ENCODE measurements at regions not wholly inside any gene's neighbourhood (a gene's known extent, or its start where the extent isn't known, plus 50 kb on each side); places are given as distances from the start of the nearest gene placed in this dataset.
"Not testable (repeated sequence)": the region's sequence is repeated elsewhere in the genome, so short reads cannot be mapped to it uniquely, and the experiment has no call there.

GRCh38 chr11:60592601-60593000 is 77.4 kb downstream of the MS4A13 start:
- Mint-ChIP-seq H3K4me1 (no peaks in the 10 kb centered on the region), H3K27ac (no peak overlapping the region), H3K4me3 (no peak overlapping the region), H3K9me3 (peaks cover 4 to 25% (median 19%) of the 10 kb centered on the region in 3 donors), H3K27me3 (no peaks in the 10 kb centered on the region), H3K36me3 (peaks cover 4% of the 10 kb centered on the region)
- no peaks in the 10 kb centered on the region for H3K36me3 ChIP-seq (ENCODE audit: control insufficient read depth in 2 of 2, extremely low read depth in 1 of 2, insufficient read depth in 1 of 2, low read length in 1 of 2)
- no peak overlapping the region for H3K27ac ChIP-seq (ENCODE audit: low read length)
- CTCF ChIA-PET: no interaction called here
- POLR2A ChIA-PET: no interaction called here
- no peaks in the 10 kb centered on the region for H3K27me3 ChIP-seq (replicated peaks in 1 of 2; ENCODE audit: control insufficient read depth in 2 of 2, extremely low read depth in 1 of 2, insufficient read depth in 2 of 2, low read length in 1 of 2)
- ATAC-seq (replicated peaks in 1 of 4) (no peak), DNase-seq (no peak)
- no peaks in the 10 kb centered on the region for H3K4me1 ChIP-seq (ENCODE audit: control insufficient read depth in 1 of 2, extremely low read depth in 1 of 2, insufficient read depth in 2 of 2, low read length in 2 of 2)
- H3K9me3 ChIP-seq: no peaks in the 10 kb centered on the region
- no peak overlapping the region for H3K4me3 ChIP-seq (ENCODE audit: control insufficient read depth in 1 of 2, extremely low read depth in 1 of 2, low read length in 1 of 2)
- WGBS (ENCODE audit: insufficient coverage): no CpG with 5 or more reads among the region's 4 CpGs

- Histone ChIP-seq H3K4me1 (ENCODE audit: control insufficient read depth in 1 of 2, extremely low read depth in 1 of 2, insufficient read depth in 2 of 2, low read length in 2 of 2) (no peaks in the 10 kb centered on the region), H3K36me3 (ENCODE audit: control insufficient read depth in 2 of 2, extremely low read depth in 1 of 2, insufficient read depth in 1 of 2, low read length in 1 of 2) (no peaks in the 10 kb centered on the region), H3K9me3 (no peaks in the 10 kb centered on the region), H3K4me3 (ENCODE audit: control insufficient read depth in 1 of 2, extremely low read depth in 1 of 2, low read length in 1 of 2) (no peak overlapping the region), H3K27me3 (replicated peaks in 1 of 2; ENCODE audit: control insufficient read depth in 2 of 2, extremely low read depth in 1 of 2, insufficient read depth in 2 of 2, low read length in 1 of 2) (no peaks in the 10 kb centered on the region), H3K27ac (ENCODE audit: low read length) (no peak overlapping the region)
- POLR2A ChIA-PET: interaction anchor here in 1 of 2 donors (0.6 kb wide), 1 partner anchor 1627 kb away, joined by 3 read pairs; no protein-coding TSS in a partner anchor
- peaks cover 4% of the 10 kb centered on the region for H3K36me3 Mint-ChIP-seq
- no peaks in the 10 kb centered on the region for H3K27me3 Mint-ChIP-seq
- no CpG with 5 or more reads among the region's 4 CpGs for WGBS (ENCODE audit: insufficient coverage)
- H3K4me3 Mint-ChIP-seq: no peak overlapping the region
- H3K4me1 Mint-ChIP-seq: no peaks in the 10 kb centered on the region
- peaks cover 4 to 25% (median 14%) of the 10 kb centered on the region in 3 donors for H3K9me3 Mint-ChIP-seq
- no peak for ATAC-seq (replicated peaks in 1 of 4)
- H3K27ac Mint-ChIP-seq: no peak overlapping the region
- CTCF ChIA-PET: no interaction called here
- no peak for DNase-seq
These were observed 79.9 kb downstream of the MS4A13 start for GRCh38 chr11:60594998-60595642.

- Histone ChIP-seq H3K27me3 (replicated peaks in 1 of 2; ENCODE audit: control insufficient read depth in 2 of 2, extremely low read depth in 1 of 2, insufficient read depth in 2 of 2, low read length in 1 of 2) (no peaks in the 10 kb centered on the region), H3K4me1 (ENCODE audit: control insufficient read depth in 1 of 2, extremely low read depth in 1 of 2, insufficient read depth in 2 of 2, low read length in 2 of 2) (no peaks in the 10 kb centered on the region), H3K4me3 (ENCODE audit: control insufficient read depth in 1 of 2, extremely low read depth in 1 of 2, low read length in 1 of 2) (no peak overlapping the region), H3K9me3 (no peaks in the 10 kb centered on the region), H3K36me3 (ENCODE audit: control insufficient read depth in 2 of 2, extremely low read depth in 1 of 2, insufficient read depth in 1 of 2, low read length in 1 of 2) (no peaks in the 10 kb centered on the region), H3K27ac (ENCODE audit: low read length) (no peak overlapping the region)
- peaks cover 4 to 9% (median 5%) of the 10 kb centered on the region in 3 donors for H3K4me1 Mint-ChIP-seq
- H3K27ac Mint-ChIP-seq: no peak overlapping the region
- ATAC-seq (replicated peaks in 1 of 4): no peak
- WGBS (ENCODE audit: insufficient coverage): 86% methylated on average over 1 of the region's 3 CpGs
- no peaks in the 10 kb centered on the region for H3K36me3 Mint-ChIP-seq
- no peaks in the 10 kb centered on the region for H3K9me3 Mint-ChIP-seq
- POLR2A ChIA-PET: no interaction called here
- H3K4me3 Mint-ChIP-seq: no peak overlapping the region
- peaks cover 8 to 16% of the 10 kb centered on the region in 2 donors for H3K27me3 Mint-ChIP-seq
- DNase-seq: no peak
- CTCF ChIA-PET: no interaction called here
These were observed 91.9 kb upstream of the MS4A8 start for GRCh38 chr11:60607483-60607882.

GRCh38 chr11:60609632-60610031 is 89.8 kb upstream of the MS4A8 start:
- Mint-ChIP-seq H3K27me3 (peaks cover 14 to 19% of the 10 kb centered on the region in 2 donors), H3K4me3 (no peak overlapping the region), H3K36me3 (no peaks in the 10 kb centered on the region), H3K27ac (no peak overlapping the region), H3K9me3 (no peaks in the 10 kb centered on the region), H3K4me1 (peaks cover 4 to 9% (median 5%) of the 10 kb centered on the region in 3 donors)
- DNase-seq (no peak), ATAC-seq (replicated peaks in 1 of 4) (no peak)
- POLR2A ChIA-PET: no interaction called here
- H3K4me1 ChIP-seq (ENCODE audit: control insufficient read depth in 1 of 2, extremely low read depth in 1 of 2, insufficient read depth in 2 of 2, low read length in 2 of 2): no peaks in the 10 kb centered on the region
- H3K9me3 ChIP-seq: no peaks in the 10 kb centered on the region
- CTCF ChIA-PET: no interaction called here
- no peaks in the 10 kb centered on the region for H3K36me3 ChIP-seq (ENCODE audit: control insufficient read depth in 2 of 2, extremely low read depth in 1 of 2, insufficient read depth in 1 of 2, low read length in 1 of 2)
- no peak overlapping the region for H3K27ac ChIP-seq (ENCODE audit: low read length)
- no peak overlapping the region for H3K4me3 ChIP-seq (ENCODE audit: control insufficient read depth in 1 of 2, extremely low read depth in 1 of 2, low read length in 1 of 2)
- 15% methylated on average over 2 of the region's 3 CpGs for WGBS (ENCODE audit: insufficient coverage)
- no peaks in the 10 kb centered on the region for H3K27me3 ChIP-seq (replicated peaks in 1 of 2; ENCODE audit: control insufficient read depth in 2 of 2, extremely low read depth in 1 of 2, insufficient read depth in 2 of 2, low read length in 1 of 2)

GRCh38 chr11:60610702-60611101 is 88.7 kb upstream of the MS4A8 start:
- peaks cover 4 to 9% (median 5%) of the 10 kb centered on the region in 3 donors for H3K4me1 Mint-ChIP-seq
- no peaks in the 10 kb centered on the region for H3K9me3 ChIP-seq
- no peak overlapping the region for H3K27ac ChIP-seq (ENCODE audit: low read length)
- H3K36me3 ChIP-seq (ENCODE audit: control insufficient read depth in 2 of 2, extremely low read depth in 1 of 2, insufficient read depth in 1 of 2, low read length in 1 of 2): no peaks in the 10 kb centered on the region
- no peak overlapping the region for H3K27ac Mint-ChIP-seq
- H3K4me3 Mint-ChIP-seq: no peak overlapping the region
- H3K4me1 ChIP-seq (ENCODE audit: control insufficient read depth in 1 of 2, extremely low read depth in 1 of 2, insufficient read depth in 2 of 2, low read length in 2 of 2): no peaks in the 10 kb centered on the region
- no CpG with 5 or more reads among the region's 1 CpG for WGBS (ENCODE audit: insufficient coverage)
- H3K9me3 Mint-ChIP-seq: no peaks in the 10 kb centered on the region
- no peaks in the 10 kb centered on the region for H3K36me3 Mint-ChIP-seq
- ChIA-PET CTCF (interaction anchor here in 1 of 2 donors (1.2 kb wide), 1 partner anchor 247 kb away, joined by 4 read pairs; no protein-coding TSS in a partner anchor), POLR2A (no interaction called here)
- no peaks in the 10 kb centered on the region for H3K27me3 ChIP-seq (replicated peaks in 1 of 2; ENCODE audit: control insufficient read depth in 2 of 2, extremely low read depth in 1 of 2, insufficient read depth in 2 of 2, low read length in 1 of 2)
- H3K4me3 ChIP-seq (ENCODE audit: control insufficient read depth in 1 of 2, extremely low read depth in 1 of 2, low read length in 1 of 2): no peak overlapping the region
- no peak for DNase-seq
- peaks cover 14 to 19% of the 10 kb centered on the region in 2 donors for H3K27me3 Mint-ChIP-seq
- no peak for ATAC-seq (replicated peaks in 1 of 4)

- Histone ChIP-seq H3K4me3 (ENCODE audit: control insufficient read depth in 1 of 2, extremely low read depth in 1 of 2, low read length in 1 of 2) (no peak overlapping the region), H3K27me3 (replicated peaks in 1 of 2; ENCODE audit: control insufficient read depth in 2 of 2, extremely low read depth in 1 of 2, insufficient read depth in 2 of 2, low read length in 1 of 2) (peaks cover 0 to 4% of the 10 kb centered on the region in 2 experiments), H3K4me1 (ENCODE audit: control insufficient read depth in 1 of 2, extremely low read depth in 1 of 2, insufficient read depth in 2 of 2, low read length in 2 of 2) (no peaks in the 10 kb centered on the region), H3K36me3 (ENCODE audit: control insufficient read depth in 2 of 2, extremely low read depth in 1 of 2, insufficient read depth in 1 of 2, low read length in 1 of 2) (no peaks in the 10 kb centered on the region), H3K27ac (ENCODE audit: low read length) (no peak overlapping the region), H3K9me3 (no peaks in the 10 kb centered on the region)
- Mint-ChIP-seq H3K9me3 (no peaks in the 10 kb centered on the region), H3K27ac (no peak overlapping the region), H3K27me3 (peaks cover 9 to 14% of the 10 kb centered on the region in 2 donors), H3K4me3 (no peak overlapping the region), H3K4me1 (no peaks in the 10 kb centered on the region), H3K36me3 (no peaks in the 10 kb centered on the region)
- DNase-seq (no peak), ATAC-seq (replicated peaks in 1 of 4) (no peak)
- WGBS (ENCODE audit: insufficient coverage): 81% methylated on average over 21 of the region's 25 CpGs
- ChIA-PET POLR2A (no interaction called here), CTCF (interaction anchor here in 1 of 2 donors (0.7 kb wide), 1 partner anchor 386 kb away, joined by 3 read pairs; no protein-coding TSS in a partner anchor)
These were observed 83.9 kb upstream of the MS4A8 start for GRCh38 chr11:60615497-60615896.

GRCh38 chr11:60621940-60622339 is 77.5 kb upstream of the MS4A8 start:
- DNase-seq; H3K9me3 Mint-ChIP-seq; H3K27ac Mint-ChIP-seq; H3K27me3 ChIP-seq (replicated peaks in 1 of 2; ENCODE audit: control insufficient read depth in 2 of 2, extremely low read depth in 1 of 2, insufficient read depth in 2 of 2, low read length in 1 of 2); ATAC-seq (replicated peaks in 1 of 4); H3K36me3 Mint-ChIP-seq; H3K27me3 Mint-ChIP-seq; H3K9me3 ChIP-seq; H3K4me1 Mint-ChIP-seq; POLR2A ChIA-PET; H3K4me1 ChIP-seq (ENCODE audit: control insufficient read depth in 1 of 2, extremely low read depth in 1 of 2, insufficient read depth in 2 of 2, low read length in 2 of 2); H3K4me3 Mint-ChIP-seq; CTCF ChIA-PET; H3K27ac ChIP-seq (ENCODE audit: low read length); H3K4me3 ChIP-seq (ENCODE audit: control insufficient read depth in 1 of 2, extremely low read depth in 1 of 2, low read length in 1 of 2); H3K36me3 ChIP-seq (ENCODE audit: control insufficient read depth in 2 of 2, extremely low read depth in 1 of 2, insufficient read depth in 1 of 2, low read length in 1 of 2): not testable (repeated sequence)
- WGBS (ENCODE audit: insufficient coverage): 95% methylated on average over 8 of the region's 30 CpGs

All from T-cell (primary cell).